ENCODE measurements at regions not wholly inside any gene's neighbourhood (a gene's known extent, or its start where the extent isn't known, plus 50 kb on each side); places are given as distances from the start of the nearest gene placed in this dataset.

- H3K4me3 ChIP-seq (replicated peaks in 1 of 2; ENCODE audit: low read depth in 2 of 2, low read length in 2 of 2) = no peak overlapping the region
- no peak for DNase-seq (ENCODE audit: low read depth in 2 of 2)
- no peak for TF ChIP-seq CTCF (IDR thresholded peaks at IDR 0.05; ENCODE audit: low read depth, low read length)
These were observed 210.0 kb upstream of the ADRA1D start for GRCh38 chr20:4459081-4459480.

GRCh38 chr20:4457566-4458543, 208.8 kb upstream of the ADRA1D start:
- H3K4me3 ChIP-seq (replicated peaks in 1 of 2; ENCODE audit: low read depth in 2 of 2, low read length in 2 of 2) = no peak overlapping the region
- DNase-seq (ENCODE audit: low read depth in 2 of 2) = no peak
- no peak for TF ChIP-seq CTCF (IDR thresholded peaks at IDR 0.05; ENCODE audit: low read depth, low read length)

- DNase-seq (ENCODE audit: low read depth in 2 of 2) = no peak
These were observed 206.9 kb upstream of the ADRA1D start for GRCh38 chr20:4455996-4456395.

GRCh38 chr20:4455301-4455701, 206.2 kb upstream of the ADRA1D start:
- TF ChIP-seq CTCF (IDR thresholded peaks at IDR 0.05; ENCODE audit: low read depth, low read length) = no peak
- no peak for DNase-seq (ENCODE audit: low read depth in 2 of 2)
- no peak overlapping the region for H3K4me3 ChIP-seq (replicated peaks in 1 of 2; ENCODE audit: low read depth in 2 of 2, low read length in 2 of 2)

More at GRCh38 chr20:4455996-4456395, 206.9 kb upstream of the ADRA1D start:
- no peak for TF ChIP-seq CTCF (IDR thresholded peaks at IDR 0.05; ENCODE audit: low read depth, low read length)
- no peak overlapping the region for H3K4me3 ChIP-seq (replicated peaks in 1 of 2; ENCODE audit: low read depth in 2 of 2, low read length in 2 of 2)

- no peak for TF ChIP-seq CTCF (IDR thresholded peaks at IDR 0.05; ENCODE audit: low read depth, low read length)
- no peak overlapping the region for H3K4me3 ChIP-seq (replicated peaks in 1 of 2; ENCODE audit: low read depth in 2 of 2, low read length in 2 of 2)
- no peak for DNase-seq (ENCODE audit: low read depth in 2 of 2)
These were observed 205.0 kb upstream of the ADRA1D start for GRCh38 chr20:4454111-4454510.

GRCh38 chr20:4453359-4453758, 204.3 kb upstream of the ADRA1D start:
- no peak for TF ChIP-seq CTCF (IDR thresholded peaks at IDR 0.05; ENCODE audit: low read depth, low read length)
- peak in 1 of 2 donors; percentile 6 for DNase-seq (ENCODE audit: low read depth in 2 of 2)

More at GRCh38 chr20:4453359-4453758, 204.3 kb upstream of the ADRA1D start:
- H3K4me3 ChIP-seq (replicated peaks in 1 of 2; ENCODE audit: low read depth in 2 of 2, low read length in 2 of 2) = no peak overlapping the region
